ENCODE measurements at regions not wholly inside any gene's neighbourhood (a gene's known extent, or its start where the extent isn't known, plus 50 kb on each side); places are given as distances from the start of the nearest gene placed in this dataset.

DNA sequence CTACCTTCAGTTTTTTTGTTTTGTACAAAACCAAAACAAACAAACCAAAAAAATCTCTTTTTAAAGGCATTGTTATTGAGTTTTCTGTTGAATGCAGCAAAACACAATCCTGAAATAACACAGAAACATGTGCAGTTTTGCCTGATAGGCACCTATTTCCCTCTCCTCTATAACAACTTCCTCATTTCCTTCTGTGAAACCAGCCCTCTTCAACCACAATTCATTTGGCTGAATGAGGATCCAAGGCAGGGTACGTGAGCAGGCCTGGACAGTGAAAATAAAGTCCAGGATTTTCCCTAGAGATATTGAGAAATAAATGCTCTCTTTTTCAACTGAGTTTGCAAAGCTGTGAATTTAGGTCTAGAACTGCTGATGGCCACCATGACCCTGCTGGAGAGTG, 134.8 kb upstream of the LARP1 start:
- CTCF ChIA-PET, result no interaction called here
- TF ChIP-seq POLR2AphosphoS5 (IDR thresholded peaks at IDR 0.05; ENCODE audit: low read depth, low read length), result no peak
- TF ChIP-seq, protein P1, sequence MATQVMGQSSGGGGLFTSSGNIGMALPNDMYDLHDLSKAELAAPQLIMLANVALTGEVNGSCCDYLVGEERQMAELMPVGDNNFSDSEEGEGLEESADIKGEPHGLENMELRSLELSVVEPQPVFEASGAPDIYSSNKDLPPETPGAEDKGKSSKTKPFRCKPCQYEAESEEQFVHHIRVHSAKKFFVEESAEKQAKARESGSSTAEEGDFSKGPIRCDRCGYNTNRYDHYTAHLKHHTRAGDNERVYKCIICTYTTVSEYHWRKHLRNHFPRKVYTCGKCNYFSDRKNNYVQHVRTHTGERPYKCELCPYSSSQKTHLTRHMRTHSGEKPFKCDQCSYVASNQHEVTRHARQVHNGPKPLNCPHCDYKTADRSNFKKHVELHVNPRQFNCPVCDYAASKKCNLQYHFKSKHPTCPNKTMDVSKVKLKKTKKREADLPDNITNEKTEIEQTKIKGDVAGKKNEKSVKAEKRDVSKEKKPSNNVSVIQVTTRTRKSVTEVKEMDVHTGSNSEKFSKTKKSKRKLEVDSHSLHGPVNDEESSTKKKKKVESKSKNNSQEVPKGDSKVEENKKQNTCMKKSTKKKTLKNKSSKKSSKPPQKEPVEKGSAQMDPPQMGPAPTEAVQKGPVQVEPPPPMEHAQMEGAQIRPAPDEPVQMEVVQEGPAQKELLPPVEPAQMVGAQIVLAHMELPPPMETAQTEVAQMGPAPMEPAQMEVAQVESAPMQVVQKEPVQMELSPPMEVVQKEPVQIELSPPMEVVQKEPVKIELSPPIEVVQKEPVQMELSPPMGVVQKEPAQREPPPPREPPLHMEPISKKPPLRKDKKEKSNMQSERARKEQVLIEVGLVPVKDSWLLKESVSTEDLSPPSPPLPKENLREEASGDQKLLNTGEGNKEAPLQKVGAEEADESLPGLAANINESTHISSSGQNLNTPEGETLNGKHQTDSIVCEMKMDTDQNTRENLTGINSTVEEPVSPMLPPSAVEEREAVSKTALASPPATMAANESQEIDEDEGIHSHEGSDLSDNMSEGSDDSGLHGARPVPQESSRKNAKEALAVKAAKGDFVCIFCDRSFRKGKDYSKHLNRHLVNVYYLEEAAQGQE (IDR thresholded peaks at IDR 0.05; ENCODE audit: insufficient read depth in 1 of 2, low read depth in 2 of 2, low read length in 1 of 2), result no peak
- TF ChIP-seq, protein P2, sequence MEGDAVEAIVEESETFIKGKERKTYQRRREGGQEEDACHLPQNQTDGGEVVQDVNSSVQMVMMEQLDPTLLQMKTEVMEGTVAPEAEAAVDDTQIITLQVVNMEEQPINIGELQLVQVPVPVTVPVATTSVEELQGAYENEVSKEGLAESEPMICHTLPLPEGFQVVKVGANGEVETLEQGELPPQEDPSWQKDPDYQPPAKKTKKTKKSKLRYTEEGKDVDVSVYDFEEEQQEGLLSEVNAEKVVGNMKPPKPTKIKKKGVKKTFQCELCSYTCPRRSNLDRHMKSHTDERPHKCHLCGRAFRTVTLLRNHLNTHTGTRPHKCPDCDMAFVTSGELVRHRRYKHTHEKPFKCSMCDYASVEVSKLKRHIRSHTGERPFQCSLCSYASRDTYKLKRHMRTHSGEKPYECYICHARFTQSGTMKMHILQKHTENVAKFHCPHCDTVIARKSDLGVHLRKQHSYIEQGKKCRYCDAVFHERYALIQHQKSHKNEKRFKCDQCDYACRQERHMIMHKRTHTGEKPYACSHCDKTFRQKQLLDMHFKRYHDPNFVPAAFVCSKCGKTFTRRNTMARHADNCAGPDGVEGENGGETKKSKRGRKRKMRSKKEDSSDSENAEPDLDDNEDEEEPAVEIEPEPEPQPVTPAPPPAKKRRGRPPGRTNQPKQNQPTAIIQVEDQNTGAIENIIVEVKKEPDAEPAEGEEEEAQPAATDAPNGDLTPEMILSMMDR (IDR thresholded peaks at IDR 0.05), result no peak
- TF ChIP-seq SIN3A (IDR thresholded peaks at IDR 0.05; ENCODE audit: borderline replicate concordance, insufficient read depth, low read depth, low read length), result no peak
- no peak for TF ChIP-seq TCF7L2 (IDR thresholded peaks at IDR 0.05; ENCODE audit: low read depth, low read length)
- Histone ChIP-seq H3K27me3 (ENCODE audit: control insufficient read depth, insufficient read depth, low read length) (peaks cover 3% of the 10 kb centered on the region; the same call in 1 of the 2 replicates), H3K4me1 (ENCODE audit: control insufficient read depth, insufficient read depth, low read length) (0 out of 2 replicates have a peak, but pooled peaks cover 3% of the 10 kb centered on the region), H3K9me3 (ENCODE audit: control insufficient read depth, insufficient read depth, low read depth, low read length) (no peaks in the 10 kb centered on the region), H3K27ac (ENCODE audit: low read length) (no peak overlapping the region), H3K4me3 (ENCODE audit: low read depth in 2 of 2, low read length in 2 of 2) (no peak overlapping the region), H3K36me3 (ENCODE audit: control insufficient read depth, insufficient read depth, low read length) (no peaks in the 10 kb centered on the region)
- ATAC-seq, result no peak
- intact Hi-C loops (cut with micrococcal nuclease; ENCODE audit: unreplicated experiment), result no loop called here
- in situ Hi-C loops (cut with HindIII; ENCODE audit: low pct_unique_long_range_greater_than_20kb, low sequenced_read_pairs), result no loop called here
- no peak for DNase-seq (ENCODE audit: low read depth, low spot score)
- no TSS peak for BruUV-seq (replicated peaks)
- POLR2A ChIA-PET, result no interaction called here

DNA sequence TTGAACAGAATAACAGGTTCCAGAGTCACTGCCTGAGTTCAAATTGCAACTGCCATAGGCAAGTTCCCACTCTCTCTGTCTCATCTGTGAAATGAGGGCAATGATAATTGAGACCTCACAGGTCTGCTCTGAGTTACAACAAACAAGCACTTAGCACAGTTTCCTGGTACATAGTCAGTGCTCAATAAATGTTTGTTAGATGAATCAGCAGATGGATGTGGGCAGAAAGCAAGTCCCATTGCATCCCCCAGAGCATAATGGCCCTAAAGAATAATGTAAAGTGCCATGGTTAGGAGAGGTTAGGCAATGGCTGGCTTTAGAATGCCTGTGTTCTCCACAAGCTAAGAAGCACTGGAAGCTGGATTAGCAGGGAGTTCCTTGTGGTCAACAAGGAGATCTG, 136.5 kb upstream of the LARP1 start:
- Histone ChIP-seq H3K4me3 (ENCODE audit: low read depth in 2 of 2, low read length in 2 of 2) (no peak overlapping the region), H3K4me1 (ENCODE audit: control insufficient read depth, insufficient read depth, low read length) (0 out of 2 replicates have a peak, but pooled peaks cover 3% of the 10 kb centered on the region), H3K9me3 (ENCODE audit: control insufficient read depth, insufficient read depth, low read depth, low read length) (no peaks in the 10 kb centered on the region), H3K27me3 (ENCODE audit: control insufficient read depth, insufficient read depth, low read length) (peaks cover 15% of the 10 kb centered on the region), H3K36me3 (ENCODE audit: control insufficient read depth, insufficient read depth, low read length) (no peaks in the 10 kb centered on the region), H3K27ac (ENCODE audit: low read length) (no peak overlapping the region)
- ATAC-seq (peak; percentile 34; the same call in 1 of the 2 replicates), DNase-seq (ENCODE audit: low read depth, low spot score) (no peak)
- CTCF ChIA-PET, result no interaction called here
- in situ Hi-C loops (cut with HindIII; ENCODE audit: low pct_unique_long_range_greater_than_20kb, low sequenced_read_pairs) (no loop called here), intact Hi-C loops (cut with micrococcal nuclease; ENCODE audit: unreplicated experiment) (no loop called here)
- no TSS peak for BruUV-seq (replicated peaks)
- POLR2A ChIA-PET, result no interaction called here
- TF ChIP-seq, protein P2 (IDR thresholded peaks at IDR 0.05), result no peak
- TF ChIP-seq POLR2AphosphoS5 (IDR thresholded peaks at IDR 0.05; ENCODE audit: low read depth, low read length), result no peak
